ENCODE measurements at regions not wholly inside any gene's neighbourhood (a gene's known extent, or its start where the extent isn't known, plus 50 kb on each side); places are given as distances from the start of the nearest gene placed in this dataset.

DNA sequence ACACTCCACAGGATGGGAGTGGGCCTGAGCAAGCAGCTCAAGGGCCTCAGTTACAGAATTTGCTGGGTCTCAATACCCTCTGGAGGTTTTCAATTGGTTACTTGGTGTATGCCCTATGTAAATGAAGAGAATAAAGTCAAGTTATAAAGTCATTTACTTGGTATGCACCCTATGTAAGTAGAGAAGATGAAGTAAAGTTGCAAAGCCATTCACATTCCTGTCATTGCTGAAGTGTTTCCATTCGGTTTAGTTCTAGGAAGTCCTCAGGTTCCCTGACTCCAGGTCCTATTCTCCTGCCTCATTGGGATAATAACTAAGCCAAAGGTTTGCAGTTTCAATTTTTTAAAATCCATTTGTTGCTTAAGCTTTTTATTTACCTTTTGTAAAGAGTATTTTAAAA, 272.6 kb upstream of the NPSR1 start:
- WGBS, 2 donors (ENCODE audit: low coverage in 1 of 2) = 25 to 43% methylated on average over 1 of the region's 1 CpG

DNA sequence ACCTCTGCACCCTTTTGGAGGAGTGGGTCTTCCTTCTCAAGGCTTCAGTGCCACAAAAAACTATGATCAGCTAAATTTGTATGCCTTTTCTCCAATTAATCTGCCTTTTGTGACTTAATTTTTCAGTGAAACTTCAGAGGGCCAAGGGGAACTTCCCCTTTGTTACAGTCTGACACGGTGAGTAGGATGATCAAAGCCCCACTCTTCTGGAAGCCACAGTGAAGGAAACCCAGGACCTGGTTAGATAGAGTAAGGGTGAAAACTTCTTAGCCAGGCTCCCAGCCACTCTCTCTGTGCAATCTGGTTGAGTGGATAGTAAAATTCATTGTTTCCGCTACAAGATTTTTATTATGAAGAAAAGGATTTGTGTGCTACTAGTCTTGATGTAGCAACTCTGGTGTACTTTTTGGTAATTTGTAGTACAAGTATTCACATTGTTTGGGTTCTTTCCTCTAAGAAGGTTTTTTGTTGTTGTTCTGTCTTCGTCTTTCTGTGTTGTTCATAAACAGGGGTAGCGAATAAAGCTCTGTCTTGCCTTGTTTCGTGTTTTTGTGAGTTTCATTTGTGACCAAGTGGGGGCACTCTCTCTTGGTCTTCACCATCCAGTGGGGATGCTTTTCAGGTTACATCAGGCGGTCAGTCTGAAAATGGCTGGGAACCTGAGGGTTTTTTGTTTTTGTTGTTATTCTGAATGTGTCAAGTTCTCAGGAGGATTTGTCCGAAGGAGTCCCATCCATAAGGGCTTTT, 268.5 kb upstream of the NPSR1 start:
- no peak for DNase-seq
- H3K4me1 ChIP-seq = no peaks in the 10 kb centered on the region
- TF ChIP-seq POLR2AphosphoS5 (IDR thresholded peaks at IDR 0.05) (no peak), POLR2A (IDR thresholded peaks at IDR 0.05) (no peak), EP300 (IDR thresholded peaks at IDR 0.05; ENCODE audit: low read depth) (no peak)
- TF ChIP-seq, protein P1, sequence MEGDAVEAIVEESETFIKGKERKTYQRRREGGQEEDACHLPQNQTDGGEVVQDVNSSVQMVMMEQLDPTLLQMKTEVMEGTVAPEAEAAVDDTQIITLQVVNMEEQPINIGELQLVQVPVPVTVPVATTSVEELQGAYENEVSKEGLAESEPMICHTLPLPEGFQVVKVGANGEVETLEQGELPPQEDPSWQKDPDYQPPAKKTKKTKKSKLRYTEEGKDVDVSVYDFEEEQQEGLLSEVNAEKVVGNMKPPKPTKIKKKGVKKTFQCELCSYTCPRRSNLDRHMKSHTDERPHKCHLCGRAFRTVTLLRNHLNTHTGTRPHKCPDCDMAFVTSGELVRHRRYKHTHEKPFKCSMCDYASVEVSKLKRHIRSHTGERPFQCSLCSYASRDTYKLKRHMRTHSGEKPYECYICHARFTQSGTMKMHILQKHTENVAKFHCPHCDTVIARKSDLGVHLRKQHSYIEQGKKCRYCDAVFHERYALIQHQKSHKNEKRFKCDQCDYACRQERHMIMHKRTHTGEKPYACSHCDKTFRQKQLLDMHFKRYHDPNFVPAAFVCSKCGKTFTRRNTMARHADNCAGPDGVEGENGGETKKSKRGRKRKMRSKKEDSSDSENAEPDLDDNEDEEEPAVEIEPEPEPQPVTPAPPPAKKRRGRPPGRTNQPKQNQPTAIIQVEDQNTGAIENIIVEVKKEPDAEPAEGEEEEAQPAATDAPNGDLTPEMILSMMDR (IDR thresholded peaks at IDR 0.05) = no peak
- H3K36me3 ChIP-seq = no peaks in the 10 kb centered on the region
- no peaks in the 10 kb centered on the region for H3K27me3 ChIP-seq
- intact Hi-C loops (cut with DNase I; ENCODE audit: low total_unique reads) (no loop called here), in situ Hi-C loops (cut with MboI; ENCODE audit: low pct_ligation_motif_present in 1 of 4, low pct_unique_long_range_greater_than_20kb in 1 of 4, low sequenced_read_pairs in 3 of 4) (no loop called here)
- H3K9me3 ChIP-seq = no peaks in the 10 kb centered on the region
- H3K27ac ChIP-seq = no peak overlapping the region
- no peak overlapping the region for H3K4me3 ChIP-seq
- WGBS, 2 donors (ENCODE audit: low coverage in 1 of 2) = 85% methylated on average over 4 to 7 of the region's 7 CpGs

More for the DNA sequence above, 272.6 kb upstream of the NPSR1 start:
- Histone ChIP-seq H3K27me3 (no peaks in the 10 kb centered on the region), H3K9me3 (peaks cover 3 to 13% of the 10 kb centered on the region in 2 donors), H3K27ac (no peak overlapping the region), H3K4me3 (no peak overlapping the region), H3K4me1 (no peaks in the 10 kb centered on the region), H3K36me3 (no peaks in the 10 kb centered on the region)
- in situ Hi-C loops (cut with MboI; ENCODE audit: low pct_ligation_motif_present in 1 of 4, low pct_unique_long_range_greater_than_20kb in 1 of 4, low sequenced_read_pairs in 3 of 4) (no loop called here), intact Hi-C loops (cut with DNase I; ENCODE audit: low total_unique reads) (no loop called here)
- no peak for DNase-seq
- TF ChIP-seq POLR2AphosphoS5 (IDR thresholded peaks at IDR 0.05) (no peak), POLR2A (IDR thresholded peaks at IDR 0.05) (no peak), EP300 (IDR thresholded peaks at IDR 0.05; ENCODE audit: low read depth) (no peak)
- TF ChIP-seq, protein P1 (IDR thresholded peaks at IDR 0.05) = no peak

DNA sequence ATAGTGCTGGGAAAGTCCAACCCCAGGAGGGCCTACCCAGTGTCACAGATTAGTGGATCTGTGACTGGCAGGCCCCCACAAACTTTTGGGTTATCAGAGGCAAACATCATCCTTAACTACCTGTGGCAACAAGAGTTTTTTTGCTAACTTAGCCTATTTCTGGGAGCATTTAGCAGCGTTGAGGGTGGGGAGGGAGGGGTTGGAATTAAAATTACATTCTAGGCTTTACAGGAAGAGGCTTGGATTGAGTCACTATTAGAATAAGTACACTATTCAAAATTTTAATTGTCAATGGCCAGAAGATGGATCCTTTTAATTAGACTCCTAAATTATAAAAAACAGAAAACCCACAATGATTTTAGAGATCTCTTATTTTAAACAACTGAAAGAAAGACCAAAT, 267.9 kb upstream of the NPSR1 start:
- no peaks in the 10 kb centered on the region for H3K36me3 ChIP-seq
- H3K27ac ChIP-seq = no peak overlapping the region
- WGBS, 2 donors (ENCODE audit: low coverage in 1 of 2) = 76 to 91% methylated on average over 1 of the region's 1 CpG
- no peaks in the 10 kb centered on the region for H3K27me3 ChIP-seq
- DNase-seq = no peak
- no peaks in the 10 kb centered on the region for H3K9me3 ChIP-seq
- H3K4me1 ChIP-seq = no peaks in the 10 kb centered on the region
- no peak overlapping the region for H3K4me3 ChIP-seq
- in situ Hi-C loops (cut with MboI; ENCODE audit: low pct_ligation_motif_present in 1 of 4, low pct_unique_long_range_greater_than_20kb in 1 of 4, low sequenced_read_pairs in 3 of 4) = no loop called here
- intact Hi-C loops (cut with DNase I; ENCODE audit: low total_unique reads) = no loop called here
- no peak for TF ChIP-seq POLR2AphosphoS5 (IDR thresholded peaks at IDR 0.05)

DNA sequence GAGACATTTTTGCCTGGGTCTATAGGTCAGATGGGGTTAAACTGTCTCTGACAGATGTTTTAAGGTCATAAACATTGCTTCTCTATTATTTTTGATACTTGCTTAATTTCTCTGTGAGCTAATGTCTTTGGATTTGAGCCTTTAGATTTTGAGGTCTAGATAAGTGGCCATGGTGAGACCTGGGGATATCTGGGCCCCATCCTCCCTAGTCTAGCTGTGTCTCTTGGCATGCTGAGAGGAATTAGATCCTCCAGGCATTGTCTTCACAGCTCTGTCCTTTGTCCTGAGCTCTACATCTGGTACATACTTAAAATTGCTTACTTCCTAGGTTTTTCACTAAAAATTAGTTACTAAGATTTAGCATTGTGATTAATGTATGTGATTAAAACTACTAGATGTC, 265.0 kb upstream of the NPSR1 start:
- Histone ChIP-seq H3K36me3 (no peaks in the 10 kb centered on the region), H3K27ac (no peak overlapping the region), H3K4me1 (no peaks in the 10 kb centered on the region), H3K4me3 (no peak overlapping the region), H3K9me3 (no peaks in the 10 kb centered on the region), H3K27me3 (no peaks in the 10 kb centered on the region)
- in situ Hi-C loops (cut with MboI; ENCODE audit: low pct_ligation_motif_present in 1 of 4, low pct_unique_long_range_greater_than_20kb in 1 of 4, low sequenced_read_pairs in 3 of 4) (no loop called here), intact Hi-C loops (cut with DNase I; ENCODE audit: low total_unique reads) (no loop called here)
- no peak for TF ChIP-seq POLR2A (IDR thresholded peaks at IDR 0.05)
- no peak for TF ChIP-seq EP300 (IDR thresholded peaks at IDR 0.05; ENCODE audit: low read depth)
- TF ChIP-seq POLR2AphosphoS5 (IDR thresholded peaks at IDR 0.05) = no peak
- TF ChIP-seq, protein P1 (IDR thresholded peaks at IDR 0.05) = no peak
- no peak for DNase-seq

All from transverse colon (tissue), 4 donors.